ENCODE measurements at regions not wholly inside any gene's neighbourhood (a gene's known extent, or its start where the extent isn't known, plus 50 kb on each side); places are given as distances from the start of the nearest gene placed in this dataset.

- Mint-ChIP-seq H3K27me3 (no peaks in the 10 kb centered on the region), H3K27ac (no peak overlapping the region), H3K4me3 (no peak overlapping the region), H3K36me3 (ENCODE audit: low read depth) (no peaks in the 10 kb centered on the region), H3K4me1 (no peaks in the 10 kb centered on the region), H3K9me3 (peaks cover 3% of the 10 kb centered on the region)
- POLR2A ChIA-PET = no interaction called here
- CTCF ChIA-PET = no interaction called here
- no peak for DNase-seq
Measured at GRCh38 chr7:86326847-86327246, 316.9 kb upstream of the GRM3 start.

DNA sequence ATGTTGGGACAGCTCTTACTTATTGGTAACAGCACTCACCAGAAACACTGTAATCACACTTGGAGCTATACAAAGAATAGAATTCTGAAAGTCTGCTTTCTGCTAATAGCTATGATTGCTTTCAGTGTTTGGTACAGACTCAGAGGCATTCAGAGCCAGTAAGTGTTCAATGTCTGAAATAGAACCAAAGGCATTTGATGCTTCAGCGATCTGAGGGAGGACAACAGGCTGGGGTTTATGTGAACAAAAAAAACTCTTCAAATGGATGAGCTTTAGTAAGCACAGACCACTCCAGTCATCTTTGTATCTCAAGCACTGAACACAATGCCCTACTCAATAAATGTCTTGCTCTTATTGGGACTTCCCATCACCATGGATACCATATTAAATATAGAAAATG, 322.8 kb upstream of the GRM3 start:
- H3K27ac Mint-ChIP-seq = no peak overlapping the region
- peaks cover 3% of the 10 kb centered on the region for H3K9me3 Mint-ChIP-seq
- no peaks in the 10 kb centered on the region for H3K36me3 Mint-ChIP-seq (ENCODE audit: low read depth)
- no peaks in the 10 kb centered on the region for H3K4me1 Mint-ChIP-seq
- ChIA-PET POLR2A (no interaction called here), CTCF (no interaction called here)
- H3K4me3 Mint-ChIP-seq = no peak overlapping the region
- DNase-seq = no peak
- H3K27me3 Mint-ChIP-seq = no peaks in the 10 kb centered on the region

DNA sequence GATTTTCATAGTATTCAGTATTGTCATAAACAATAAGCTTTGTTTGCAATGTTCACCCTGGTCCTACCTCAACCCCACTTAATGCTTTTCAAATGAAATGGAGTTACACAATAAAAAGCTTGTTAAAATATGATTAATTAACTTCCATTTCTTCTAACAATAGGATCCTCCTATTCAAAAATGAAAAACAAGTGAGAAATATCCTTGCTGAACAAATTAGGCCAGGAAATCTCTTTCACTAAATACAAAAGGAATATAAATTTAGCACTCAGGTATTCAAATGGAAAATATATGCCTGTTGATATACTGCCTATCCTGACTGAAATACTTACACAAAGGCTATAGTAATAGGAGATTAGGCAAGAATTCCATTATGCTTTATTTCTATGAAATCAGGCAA, 323.4 kb upstream of the GRM3 start:
- POLR2A ChIA-PET = no interaction called here
- DNase-seq = no peak
- no peaks in the 10 kb centered on the region for H3K4me1 Mint-ChIP-seq
- no peaks in the 10 kb centered on the region for H3K36me3 Mint-ChIP-seq (ENCODE audit: low read depth)
- H3K27ac Mint-ChIP-seq = no peak overlapping the region
- H3K9me3 Mint-ChIP-seq = peaks cover 3% of the 10 kb centered on the region
- no peak overlapping the region for H3K4me3 Mint-ChIP-seq
- H3K27me3 Mint-ChIP-seq = no peaks in the 10 kb centered on the region
- CTCF ChIA-PET = no interaction called here

GRCh38 chr7:86313842-86314241, 329.9 kb upstream of the GRM3 start:
- Mint-ChIP-seq H3K36me3 (ENCODE audit: low read depth) (no peaks in the 10 kb centered on the region), H3K27ac (no peak overlapping the region), H3K9me3 (no peaks in the 10 kb centered on the region), H3K4me1 (no peaks in the 10 kb centered on the region), H3K27me3 (no peaks in the 10 kb centered on the region), H3K4me3 (no peak overlapping the region)
- POLR2A ChIA-PET = no interaction called here
- DNase-seq = no peak
- CTCF ChIA-PET = no interaction called here

DNA sequence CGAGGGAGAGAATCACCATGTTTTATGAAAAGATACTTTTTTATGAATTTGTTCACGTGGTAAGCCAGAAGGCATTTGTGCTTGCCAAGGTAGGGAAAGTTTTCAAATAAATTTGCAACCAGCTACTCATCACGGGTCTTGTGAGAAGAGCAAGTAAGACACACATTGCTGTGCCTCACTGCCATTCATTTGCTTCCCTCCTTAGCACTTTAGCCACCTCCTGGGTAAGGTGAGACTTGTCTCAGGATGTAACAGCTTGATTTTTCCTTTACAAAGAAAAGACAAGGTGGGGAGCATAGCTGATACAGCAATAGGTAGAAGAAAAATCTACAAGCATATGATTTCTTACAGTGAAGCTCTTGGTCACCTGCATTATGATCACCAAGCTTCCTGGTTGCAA, 342.4 kb upstream of the GRM3 start:
- POLR2A ChIA-PET = no interaction called here
- Mint-ChIP-seq H3K9me3 (no peaks in the 10 kb centered on the region), H3K27ac (no peak overlapping the region), H3K4me3 (no peak overlapping the region), H3K4me1 (no peaks in the 10 kb centered on the region), H3K27me3 (no peaks in the 10 kb centered on the region), H3K36me3 (ENCODE audit: low read depth) (no peaks in the 10 kb centered on the region)
- CTCF ChIA-PET = no interaction called here
- DNase-seq = no peak

GRCh38 chr7:86295526-86295925, 348.2 kb upstream of the GRM3 start:
- CTCF ChIA-PET = interaction anchor here (0.8 kb wide), 1 partner anchor 17 kb away, joined by 3 read pairs; no protein-coding TSS in a partner anchor
- Mint-ChIP-seq H3K4me3 (no peak overlapping the region), H3K4me1 (no peaks in the 10 kb centered on the region), H3K36me3 (ENCODE audit: low read depth) (no peaks in the 10 kb centered on the region), H3K27me3 (no peaks in the 10 kb centered on the region), H3K9me3 (peaks cover 3% of the 10 kb centered on the region), H3K27ac (no peak overlapping the region)
- no peak for DNase-seq
- POLR2A ChIA-PET = no interaction called here

DNA sequence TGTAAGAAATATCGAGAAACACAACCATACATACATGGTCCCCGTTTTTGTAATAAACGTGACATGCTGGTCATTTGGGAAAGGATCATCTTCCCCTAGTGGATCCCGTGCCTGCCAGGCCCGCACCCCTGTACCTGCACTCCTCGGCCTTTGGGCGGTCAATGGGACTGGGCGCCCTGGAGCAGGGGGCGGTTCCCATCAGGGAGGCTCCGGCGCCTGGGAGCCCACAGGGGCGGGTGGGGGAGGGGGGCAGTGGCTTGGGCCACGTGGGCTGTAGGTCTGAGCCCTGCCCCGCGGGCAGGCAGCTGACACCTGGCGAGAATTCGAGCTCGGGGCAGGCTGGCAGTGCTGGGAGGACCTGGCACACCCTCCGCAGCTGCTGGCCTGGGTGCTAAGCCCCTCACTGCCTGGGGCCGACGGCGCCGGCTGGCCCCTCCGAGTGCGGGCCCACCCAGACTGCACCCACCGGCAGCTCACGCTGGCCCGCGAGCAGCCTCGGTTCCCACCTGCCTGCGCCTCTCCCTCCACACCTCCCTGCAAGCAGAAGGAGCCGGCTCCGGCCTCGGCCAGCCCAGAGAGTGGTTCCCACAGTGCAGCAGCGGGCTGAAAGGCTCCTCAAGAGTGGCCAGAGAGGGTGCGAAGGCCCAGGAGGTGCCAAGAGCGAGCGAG, 361.6 kb upstream of the GRM3 start:
- CTCF ChIA-PET = no interaction called here
- Mint-ChIP-seq H3K9me3 (peaks cover 3% of the 10 kb centered on the region), H3K4me1 (no peaks in the 10 kb centered on the region), H3K27ac (no peak overlapping the region), H3K36me3 (ENCODE audit: low read depth) (no peaks in the 10 kb centered on the region), H3K4me3 (no peak overlapping the region), H3K27me3 (no peaks in the 10 kb centered on the region)
- DNase-seq = no peak
- POLR2A ChIA-PET = no interaction called here

GRCh38 chr7:86280150-86280549, 363.6 kb upstream of the GRM3 start:
- no peak for DNase-seq
- no peaks in the 10 kb centered on the region for H3K27me3 Mint-ChIP-seq
- ChIA-PET CTCF (no interaction called here), POLR2A (no interaction called here)
- no peaks in the 10 kb centered on the region for H3K36me3 Mint-ChIP-seq (ENCODE audit: low read depth)
- H3K4me1 Mint-ChIP-seq = no peaks in the 10 kb centered on the region
- no peak overlapping the region for H3K27ac Mint-ChIP-seq
- peaks cover 2% of the 10 kb centered on the region for H3K9me3 Mint-ChIP-seq
- no peak overlapping the region for H3K4me3 Mint-ChIP-seq

GRCh38 chr7:86262781-86263180, 380.9 kb upstream of the GRM3 start:
- Mint-ChIP-seq H3K9me3 (peaks cover 6% of the 10 kb centered on the region), H3K4me3 (no peak overlapping the region), H3K27me3 (no peaks in the 10 kb centered on the region), H3K27ac (no peak overlapping the region), H3K4me1 (no peaks in the 10 kb centered on the region), H3K36me3 (ENCODE audit: low read depth) (no peaks in the 10 kb centered on the region)
- no peak for DNase-seq
- ChIA-PET POLR2A (no interaction called here), CTCF (no interaction called here)

DNA sequence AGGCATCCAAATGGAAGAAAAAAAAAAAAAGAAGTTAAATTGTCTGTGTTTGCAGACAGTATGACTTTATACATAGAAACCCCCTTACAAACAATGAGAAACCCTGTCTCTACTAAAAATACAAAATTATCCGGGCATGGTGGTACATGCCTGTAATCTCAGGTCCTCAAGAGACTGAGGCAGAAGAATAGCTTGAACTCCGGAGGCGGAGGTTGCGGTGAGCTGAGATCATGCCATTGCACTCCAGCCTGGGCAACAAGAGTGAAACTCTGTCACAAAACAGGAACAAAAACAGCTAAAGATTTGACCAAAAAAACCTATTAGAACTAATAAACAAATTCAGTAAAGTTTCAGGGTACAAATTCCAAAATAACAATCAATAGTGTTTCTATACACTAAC, 385.8 kb upstream of the GRM3 start:
- H3K9me3 Mint-ChIP-seq = peaks cover 6% of the 10 kb centered on the region
- no peaks in the 10 kb centered on the region for H3K36me3 Mint-ChIP-seq (ENCODE audit: low read depth)
- H3K4me1 Mint-ChIP-seq = no peaks in the 10 kb centered on the region
- DNase-seq = no peak
- H3K27ac Mint-ChIP-seq = no peak overlapping the region
- no peaks in the 10 kb centered on the region for H3K27me3 Mint-ChIP-seq
- H3K4me3 Mint-ChIP-seq = no peak overlapping the region
- POLR2A ChIA-PET = no interaction called here
- CTCF ChIA-PET = no interaction called here

- ChIA-PET POLR2A (no interaction called here), CTCF (no interaction called here)
- H3K36me3 Mint-ChIP-seq (ENCODE audit: low read depth) = no peaks in the 10 kb centered on the region
- H3K4me1 Mint-ChIP-seq = no peaks in the 10 kb centered on the region
- H3K9me3 Mint-ChIP-seq = peaks cover 8% of the 10 kb centered on the region
- no peak overlapping the region for H3K27ac Mint-ChIP-seq
- no peak overlapping the region for H3K4me3 Mint-ChIP-seq
- no peak for DNase-seq
- no peaks in the 10 kb centered on the region for H3K27me3 Mint-ChIP-seq
Measured at GRCh38 chr7:86252406-86252805, 391.3 kb upstream of the GRM3 start.

DNA sequence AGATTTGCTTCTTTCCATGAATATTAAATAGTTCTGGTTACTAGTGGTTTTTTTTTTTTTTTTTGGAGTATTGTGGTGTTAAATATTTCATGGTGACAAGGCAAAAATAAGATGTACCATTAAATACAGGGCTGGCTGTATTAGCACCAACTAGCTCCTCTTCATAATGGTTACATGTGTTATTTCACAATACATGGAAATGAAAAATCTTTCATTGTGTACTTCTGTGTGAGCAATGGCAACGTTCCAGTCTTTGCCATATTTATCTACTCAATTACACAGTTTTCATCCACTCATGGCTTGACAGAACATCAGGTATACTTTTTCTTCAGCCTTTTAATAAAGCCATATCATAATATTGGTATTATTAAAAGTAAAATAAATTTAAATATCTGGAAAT, 394.7 kb upstream of the GRM3 start:
- CTCF ChIA-PET = no interaction called here
- H3K27ac Mint-ChIP-seq = no peak overlapping the region
- POLR2A ChIA-PET = no interaction called here
- H3K4me1 Mint-ChIP-seq = no peaks in the 10 kb centered on the region
- no peak overlapping the region for H3K4me3 Mint-ChIP-seq
- peaks cover 11% of the 10 kb centered on the region for H3K9me3 Mint-ChIP-seq
- no peaks in the 10 kb centered on the region for H3K36me3 Mint-ChIP-seq (ENCODE audit: low read depth)
- no peak for DNase-seq
- no peaks in the 10 kb centered on the region for H3K27me3 Mint-ChIP-seq

GRCh38 chr7:86243171-86243570, 400.5 kb upstream of the GRM3 start:
- DNase-seq = no peak
- Mint-ChIP-seq H3K27ac (no peak overlapping the region), H3K4me3 (no peak overlapping the region), H3K4me1 (no peaks in the 10 kb centered on the region), H3K36me3 (ENCODE audit: low read depth) (no peaks in the 10 kb centered on the region), H3K9me3 (peaks cover 3% of the 10 kb centered on the region), H3K27me3 (no peaks in the 10 kb centered on the region)
- ChIA-PET CTCF (no interaction called here), POLR2A (no interaction called here)

GRCh38 chr7:86226191-86226590, 417.5 kb upstream of the GRM3 start:
- no peak overlapping the region for H3K27ac Mint-ChIP-seq
- H3K36me3 Mint-ChIP-seq (ENCODE audit: low read depth) = no peaks in the 10 kb centered on the region
- no peak overlapping the region for H3K4me3 Mint-ChIP-seq
- H3K9me3 Mint-ChIP-seq = peaks cover 10% of the 10 kb centered on the region
- H3K27me3 Mint-ChIP-seq = no peaks in the 10 kb centered on the region
- ChIA-PET POLR2A (no interaction called here), CTCF (no interaction called here)
- DNase-seq = no peak
- no peaks in the 10 kb centered on the region for H3K4me1 Mint-ChIP-seq

DNA sequence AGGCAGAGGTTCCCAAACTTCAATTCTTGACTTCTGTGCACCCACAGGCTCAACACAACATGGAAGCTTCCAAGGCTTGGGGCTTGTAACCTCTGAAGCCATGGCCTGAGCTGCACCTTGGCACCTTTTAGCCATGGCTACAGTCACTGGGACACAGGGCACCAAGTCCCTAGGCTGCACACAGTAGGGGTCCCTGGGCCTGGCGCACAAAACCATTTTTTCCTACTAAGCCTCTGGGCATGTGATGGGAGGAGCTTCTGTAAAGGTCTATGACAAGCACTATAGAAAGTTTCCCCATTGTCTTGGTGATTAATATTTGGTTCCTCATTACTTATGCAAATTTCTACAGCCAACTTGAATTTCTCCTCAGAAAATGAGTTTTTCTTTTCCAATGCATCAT, 420.9 kb upstream of the GRM3 start:
- no peak for DNase-seq
- POLR2A ChIA-PET = no interaction called here
- Mint-ChIP-seq H3K27ac (no peak overlapping the region), H3K27me3 (no peaks in the 10 kb centered on the region), H3K4me3 (no peak overlapping the region), H3K36me3 (ENCODE audit: low read depth) (no peaks in the 10 kb centered on the region), H3K9me3 (peaks cover 15% of the 10 kb centered on the region), H3K4me1 (no peaks in the 10 kb centered on the region)
- CTCF ChIA-PET = no interaction called here

All from activated CD4-positive, alpha-beta memory T cell treated with anti-CD3 and anti-CD28 coated beads, Interleukin-2, amount 10 ng/mL, durations not matched to agents 7 days and 5 days (primary cell).